ENCODE measurements at regions not wholly inside any gene's neighbourhood (a gene's known extent, or its start where the extent isn't known, plus 50 kb on each side); places are given as distances from the start of the nearest gene placed in this dataset.

- H3K36me3 ChIP-seq (ENCODE audit: control insufficient read depth, insufficient read depth, low read length): no peaks in the 10 kb centered on the region
- FAIRE-seq: no peak
- H3K79me2 ChIP-seq (ENCODE audit: control insufficient read depth, insufficient read depth, low read length): no peaks in the 10 kb centered on the region
- ATAC-seq: no peak
- no peaks in the 10 kb centered on the region for H4K20me1 ChIP-seq (replicated peaks; ENCODE audit: control insufficient read depth, insufficient read depth, low read length)
- CTCF ChIA-PET (ENCODE audit: low intra/inter-chr PET ratio): no interaction called here
- H2AFZ ChIP-seq (ENCODE audit: low read depth, low read length): no peak overlapping the region
- no peak overlapping the region for H3K4me2 ChIP-seq (ENCODE audit: insufficient read depth, low read length)
- intact Hi-C loops (cut with micrococcal nuclease) (no loop called here), in situ Hi-C loops (cut with MboI) (no loop called here)
- H3K27ac ChIP-seq (ENCODE audit: extremely low read depth, low read depth, low read length): no peak overlapping the region
- H3K27me3 ChIP-seq (ENCODE audit: control insufficient read depth in 2 of 2, insufficient read depth in 2 of 2, low read length in 2 of 2): no peaks in the 10 kb centered on the region
- no TSS peak for BruUV-seq (replicated peaks)
- TF ChIP-seq ZNF778 (CRISPR knock-in tag; IDR thresholded peaks at IDR 0.05): no peak
- TF ChIP-seq POU5F1 (IDR thresholded peaks at IDR 0.05; ENCODE audit: borderline replicate concordance, low read depth, low read length, partially characterized antibody): no peak
- no peak for TF ChIP-seq ZNF551 (CRISPR knock-in tag; IDR thresholded peaks at IDR 0.05)
- no peak for TF ChIP-seq HBP1 (CRISPR knock-in tag; IDR thresholded peaks at IDR 0.05)
- no peak for TF ChIP-seq RBM34 (IDR thresholded peaks at IDR 0.05; ENCODE audit: borderline replicate concordance, insufficient read depth, low read length)
- TF ChIP-seq RB1 (IDR thresholded peaks at IDR 0.05; ENCODE audit: low read depth): no peak
- TF ChIP-seq KLF1 (tag; IDR thresholded peaks at IDR 0.05): no peak
- no peak for TF ChIP-seq MIER1 (IDR thresholded peaks at IDR 0.05; ENCODE audit: low read depth)
- TF ChIP-seq MED1 (CRISPR knock-in tag; IDR thresholded peaks at IDR 0.05; ENCODE audit: borderline replicate concordance): no peak
- H3K9me3 ChIP-seq (replicated peaks; ENCODE audit: control insufficient read depth, insufficient read depth, low read depth, low read length): no peaks in the 10 kb centered on the region
- H3K4me3 ChIP-seq: no peak overlapping the region
- H3K4me1 ChIP-seq (replicated peaks in 1 of 2; ENCODE audit: control insufficient read depth in 2 of 2, insufficient read depth in 2 of 2, low read length in 2 of 2): no peaks in the 10 kb centered on the region
- no peaks in the 10 kb centered on the region for H3K9me1 ChIP-seq (ENCODE audit: control insufficient read depth, insufficient read depth, low read length)
- 0% methylated on average over 2 of the region's 2 CpGs for WGBS (ENCODE audit: insufficient coverage, low coverage, missing lambda C conversion rate)
- POLR2A ChIA-PET: no interaction called here
- H3K9ac ChIP-seq (ENCODE audit: insufficient read depth in 1 of 2, low read depth in 2 of 2, low read length in 2 of 2): no peak overlapping the region
- no peak for DNase-seq (ENCODE audit: extremely low read depth in 1 of 4, low spot score in 3 of 4)
Observed at GRCh38 chr3:109903100-109903499, 565.8 kb upstream of the DPPA4 start.

Data from K562 (cell line).